ENCODE measurements at regions not wholly inside any gene's neighbourhood (a gene's known extent, or its start where the extent isn't known, plus 50 kb on each side); places are given as distances from the start of the nearest gene placed in this dataset.

DNA sequence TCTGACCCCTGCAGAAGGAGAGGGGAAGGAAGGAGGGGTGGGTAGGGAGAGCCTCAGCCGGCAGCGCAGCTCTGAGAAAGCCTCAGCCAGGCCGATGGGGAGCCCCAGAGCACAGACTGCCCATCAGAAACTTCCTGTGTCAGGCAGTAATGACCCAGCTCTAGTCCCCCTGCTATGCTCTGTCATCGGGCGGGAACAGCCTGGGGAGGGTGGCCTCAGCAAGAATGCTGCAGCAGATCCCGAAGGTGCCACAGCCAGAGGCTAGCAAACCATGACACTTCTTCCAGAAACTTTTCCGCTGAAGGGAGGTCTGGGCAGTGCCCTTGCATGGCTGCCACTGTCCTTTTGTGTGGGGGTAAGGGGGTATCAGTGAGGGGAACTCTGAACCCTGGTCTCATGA lies 279.0 kb downstream of the BCOR start:
- H3K4me2 ChIP-seq (ENCODE audit: low read length), result no peak overlapping the region
- DNase-seq (ENCODE audit: low read depth, low spot score) (no peak), ATAC-seq (no peak)
- ChIA-PET POLR2A (no interaction called here), CTCF (no interaction called here), RAD21 (ENCODE audit: low non-redundant PET in 1 of 2, low total read pairs in 2 of 2, uncharacterized antibody in 2 of 2, unreplicated experiment in 2 of 2) (no interaction called here)
- H3K27me3 ChIP-seq (ENCODE audit: insufficient read depth, low read length), result no peaks in the 10 kb centered on the region
- intact Hi-C loops (cut with micrococcal nuclease), result loop anchor here (10.0 kb wide), 2 partner anchors 236 to 276 kb away; partner anchors contain the start of gene BCOR
- no peaks in the 10 kb centered on the region for H4K20me1 ChIP-seq (ENCODE audit: insufficient read depth)
- no peak overlapping the region for H3K4me3 ChIP-seq (replicated peaks in 1 of 2; ENCODE audit: low read depth in 1 of 2, low read length in 2 of 2)
- no peaks in the 10 kb centered on the region for H3K9me3 ChIP-seq (ENCODE audit: control insufficient read depth in 1 of 2, insufficient read depth in 1 of 2, low read depth in 1 of 2, low read length in 2 of 2)
- no TSS peak for BruUV-seq (replicated peaks)
- no peaks in the 10 kb centered on the region for H3K4me1 ChIP-seq (ENCODE audit: control insufficient read depth in 1 of 2, insufficient read depth in 2 of 2, low read length in 2 of 2)
- H3K36me3 ChIP-seq (ENCODE audit: control insufficient read depth in 1 of 2, insufficient read depth in 2 of 2, low read length in 2 of 2), result no peaks in the 10 kb centered on the region
- no peak overlapping the region for H3K9ac ChIP-seq (ENCODE audit: low read length)
- H2AFZ ChIP-seq (ENCODE audit: low read depth, low read length, poor library complexity, severe bottlenecking), result no peak overlapping the region
- TF ChIP-seq, protein P1, sequence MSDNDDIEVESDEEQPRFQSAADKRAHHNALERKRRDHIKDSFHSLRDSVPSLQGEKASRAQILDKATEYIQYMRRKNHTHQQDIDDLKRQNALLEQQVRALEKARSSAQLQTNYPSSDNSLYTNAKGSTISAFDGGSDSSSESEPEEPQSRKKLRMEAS (IDR thresholded peaks at IDR 0.05), result no peak
- no peak for TF ChIP-seq EZH2 (IDR thresholded peaks at IDR 0.05)
- no peak for TF ChIP-seq SRF (IDR thresholded peaks at IDR 0.05; ENCODE audit: low read depth)
- TF ChIP-seq ZNF274 (IDR thresholded peaks at IDR 0.05; ENCODE audit: low read depth, low read length), result no peak
- TF ChIP-seq, protein P2, sequence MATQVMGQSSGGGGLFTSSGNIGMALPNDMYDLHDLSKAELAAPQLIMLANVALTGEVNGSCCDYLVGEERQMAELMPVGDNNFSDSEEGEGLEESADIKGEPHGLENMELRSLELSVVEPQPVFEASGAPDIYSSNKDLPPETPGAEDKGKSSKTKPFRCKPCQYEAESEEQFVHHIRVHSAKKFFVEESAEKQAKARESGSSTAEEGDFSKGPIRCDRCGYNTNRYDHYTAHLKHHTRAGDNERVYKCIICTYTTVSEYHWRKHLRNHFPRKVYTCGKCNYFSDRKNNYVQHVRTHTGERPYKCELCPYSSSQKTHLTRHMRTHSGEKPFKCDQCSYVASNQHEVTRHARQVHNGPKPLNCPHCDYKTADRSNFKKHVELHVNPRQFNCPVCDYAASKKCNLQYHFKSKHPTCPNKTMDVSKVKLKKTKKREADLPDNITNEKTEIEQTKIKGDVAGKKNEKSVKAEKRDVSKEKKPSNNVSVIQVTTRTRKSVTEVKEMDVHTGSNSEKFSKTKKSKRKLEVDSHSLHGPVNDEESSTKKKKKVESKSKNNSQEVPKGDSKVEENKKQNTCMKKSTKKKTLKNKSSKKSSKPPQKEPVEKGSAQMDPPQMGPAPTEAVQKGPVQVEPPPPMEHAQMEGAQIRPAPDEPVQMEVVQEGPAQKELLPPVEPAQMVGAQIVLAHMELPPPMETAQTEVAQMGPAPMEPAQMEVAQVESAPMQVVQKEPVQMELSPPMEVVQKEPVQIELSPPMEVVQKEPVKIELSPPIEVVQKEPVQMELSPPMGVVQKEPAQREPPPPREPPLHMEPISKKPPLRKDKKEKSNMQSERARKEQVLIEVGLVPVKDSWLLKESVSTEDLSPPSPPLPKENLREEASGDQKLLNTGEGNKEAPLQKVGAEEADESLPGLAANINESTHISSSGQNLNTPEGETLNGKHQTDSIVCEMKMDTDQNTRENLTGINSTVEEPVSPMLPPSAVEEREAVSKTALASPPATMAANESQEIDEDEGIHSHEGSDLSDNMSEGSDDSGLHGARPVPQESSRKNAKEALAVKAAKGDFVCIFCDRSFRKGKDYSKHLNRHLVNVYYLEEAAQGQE (IDR thresholded peaks at IDR 0.05; ENCODE audit: low read depth), result no peak
- TF ChIP-seq, protein P3, sequence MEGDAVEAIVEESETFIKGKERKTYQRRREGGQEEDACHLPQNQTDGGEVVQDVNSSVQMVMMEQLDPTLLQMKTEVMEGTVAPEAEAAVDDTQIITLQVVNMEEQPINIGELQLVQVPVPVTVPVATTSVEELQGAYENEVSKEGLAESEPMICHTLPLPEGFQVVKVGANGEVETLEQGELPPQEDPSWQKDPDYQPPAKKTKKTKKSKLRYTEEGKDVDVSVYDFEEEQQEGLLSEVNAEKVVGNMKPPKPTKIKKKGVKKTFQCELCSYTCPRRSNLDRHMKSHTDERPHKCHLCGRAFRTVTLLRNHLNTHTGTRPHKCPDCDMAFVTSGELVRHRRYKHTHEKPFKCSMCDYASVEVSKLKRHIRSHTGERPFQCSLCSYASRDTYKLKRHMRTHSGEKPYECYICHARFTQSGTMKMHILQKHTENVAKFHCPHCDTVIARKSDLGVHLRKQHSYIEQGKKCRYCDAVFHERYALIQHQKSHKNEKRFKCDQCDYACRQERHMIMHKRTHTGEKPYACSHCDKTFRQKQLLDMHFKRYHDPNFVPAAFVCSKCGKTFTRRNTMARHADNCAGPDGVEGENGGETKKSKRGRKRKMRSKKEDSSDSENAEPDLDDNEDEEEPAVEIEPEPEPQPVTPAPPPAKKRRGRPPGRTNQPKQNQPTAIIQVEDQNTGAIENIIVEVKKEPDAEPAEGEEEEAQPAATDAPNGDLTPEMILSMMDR (IDR thresholded peaks at IDR 0.05 in 2 of 3, conservative IDR thresholded peaks at IDR 0.05 in 1 of 3; ENCODE audit: borderline replicate concordance in 1 of 3, insufficient read depth in 1 of 3, low read depth in 2 of 3, low read length in 2 of 3), result no peak
- no peak for TF ChIP-seq RAD21 (IDR thresholded peaks at IDR 0.05; ENCODE audit: low read depth)
- TF ChIP-seq JUND (IDR thresholded peaks at IDR 0.05), result no peak
- H3K9me2 ChIP-seq (ENCODE audit: insufficient read depth), result no peaks in the 10 kb centered on the region
- H3K27ac ChIP-seq (ENCODE audit: low read depth, low read length), result no peak overlapping the region
- no peaks in the 10 kb centered on the region for H3K79me2 ChIP-seq (ENCODE audit: insufficient read depth, low read length)

Measured in HCT116 (cell line).